GM21737 (cell line): ENCODE measurements at regions not wholly inside any gene's neighbourhood (a gene's known extent, or its start where the extent isn't known, plus 50 kb on each side); places are given as distances from the start of the nearest gene placed in this dataset.
"Not testable (repeated sequence)": the region's sequence is repeated elsewhere in the genome, so short reads cannot be mapped to it uniquely, and the experiment has no call there.

Experiments used
- ATAC-seq: cut with Tn5 transposase; IDR thresholded peaks from one replicate; pipeline ENCODE4 v1.9.1; 2021; ENCODE audit warnings: mild to moderate bottlenecking, moderate library complexity; ENCODE audit not compliant: unreplicated experiment

DNA sequence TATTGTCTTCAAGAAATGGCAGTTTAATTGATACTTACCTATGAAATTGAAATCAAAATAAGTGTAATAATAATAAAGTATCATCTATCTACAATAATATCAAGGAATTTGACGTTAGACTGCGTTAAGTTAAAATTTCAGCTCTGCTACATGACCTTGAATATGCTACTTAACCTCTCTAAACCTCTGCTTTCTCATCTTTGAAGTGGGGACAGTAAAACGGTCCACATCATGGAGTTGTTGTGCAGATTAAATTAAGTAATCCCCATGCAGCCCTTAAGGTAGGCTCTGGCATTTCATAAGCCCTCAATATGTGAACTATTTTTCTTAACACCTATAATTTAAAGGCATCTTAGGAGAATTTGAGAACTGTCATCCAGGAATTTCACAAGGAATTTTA, 252.4 kb upstream of the PHF14 start:
- ATAC-seq = no peak

DNA sequence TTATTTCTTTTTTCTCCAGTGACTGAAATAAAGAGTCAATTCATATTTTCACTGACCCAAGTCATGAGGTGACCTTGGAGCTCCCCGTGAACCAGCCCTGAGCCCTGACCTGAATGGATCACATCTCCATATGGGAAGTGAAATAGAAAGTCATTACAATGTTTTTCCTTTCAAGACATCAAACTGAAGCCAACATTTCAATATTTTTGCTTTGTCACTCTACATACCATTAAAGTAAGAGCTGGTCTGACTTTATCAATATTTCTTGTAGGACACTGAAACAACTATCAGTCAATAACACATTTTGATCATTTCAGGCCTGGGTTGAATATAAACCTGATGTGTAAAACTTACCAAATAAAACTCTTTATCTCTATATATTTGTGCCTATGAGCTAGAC, 249.8 kb upstream of the PHF14 start:
- no peak for ATAC-seq

DNA sequence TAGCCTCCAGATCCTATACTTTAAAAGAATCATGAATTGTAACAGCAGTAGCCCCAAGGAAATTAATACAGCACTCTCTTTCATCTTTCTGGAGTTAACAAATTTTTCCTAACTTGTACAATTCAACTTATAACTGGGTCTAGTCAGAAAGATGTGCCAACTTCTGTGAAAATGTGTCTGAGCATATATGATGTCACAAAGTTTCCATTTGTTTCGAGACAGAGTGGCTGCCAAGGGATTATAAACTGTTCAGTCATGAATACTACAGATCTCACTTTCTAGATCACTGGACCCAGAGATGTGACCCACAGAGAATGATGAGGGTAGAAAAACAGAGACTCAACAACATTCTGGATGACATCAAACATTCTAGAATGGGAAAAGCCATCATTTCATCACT, 249.2 kb upstream of the PHF14 start:
- no peak for ATAC-seq

DNA sequence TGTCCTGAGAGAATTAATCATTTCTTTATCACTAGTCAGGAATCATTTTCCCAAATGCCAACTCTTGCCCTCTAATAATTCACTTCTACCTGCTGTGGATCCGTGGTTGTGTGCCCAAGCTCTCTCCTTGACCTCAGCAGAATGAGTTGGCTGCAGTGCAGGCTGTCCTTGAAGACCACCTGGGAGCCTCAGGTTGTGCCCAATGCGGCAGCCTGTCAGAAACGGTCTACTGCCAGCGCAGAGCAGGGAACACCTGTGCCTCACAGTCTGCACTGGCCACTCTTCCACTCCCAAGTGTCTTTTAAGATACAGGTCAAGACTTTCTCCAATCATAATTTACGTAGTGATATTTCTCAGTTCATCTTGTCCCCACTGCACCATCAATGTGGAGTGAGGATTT, 246.0 kb upstream of the PHF14 start:
- ATAC-seq = no peak

DNA sequence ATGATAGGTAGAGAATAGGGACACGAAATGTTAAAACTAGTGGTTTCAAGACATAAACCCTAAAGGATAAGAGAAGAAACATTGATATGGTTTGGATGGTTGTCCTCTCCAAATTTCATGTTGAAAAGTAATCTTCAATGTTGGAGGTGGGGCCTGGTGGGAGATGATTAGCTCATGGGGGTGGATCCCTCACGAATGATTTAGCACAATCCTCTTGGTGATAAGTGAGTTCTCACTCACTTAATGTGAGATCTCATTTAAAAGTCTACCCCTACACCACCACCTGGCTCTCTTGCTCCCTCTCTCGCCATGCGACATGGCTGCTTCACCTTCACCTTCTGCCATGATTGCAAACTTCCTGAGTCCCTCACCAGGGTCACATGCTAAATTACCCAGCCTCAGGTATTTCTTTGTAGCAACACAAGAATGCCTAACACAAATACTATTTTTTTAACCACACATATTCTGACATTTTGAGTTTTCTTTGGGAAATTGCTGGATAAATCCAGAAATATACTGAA, 242.4 kb upstream of the PHF14 start:
- ATAC-seq = no peak

- ATAC-seq = no peak
Observed at GRCh38 chr7:10733747-10734146, 239.9 kb upstream of the PHF14 start.

DNA sequence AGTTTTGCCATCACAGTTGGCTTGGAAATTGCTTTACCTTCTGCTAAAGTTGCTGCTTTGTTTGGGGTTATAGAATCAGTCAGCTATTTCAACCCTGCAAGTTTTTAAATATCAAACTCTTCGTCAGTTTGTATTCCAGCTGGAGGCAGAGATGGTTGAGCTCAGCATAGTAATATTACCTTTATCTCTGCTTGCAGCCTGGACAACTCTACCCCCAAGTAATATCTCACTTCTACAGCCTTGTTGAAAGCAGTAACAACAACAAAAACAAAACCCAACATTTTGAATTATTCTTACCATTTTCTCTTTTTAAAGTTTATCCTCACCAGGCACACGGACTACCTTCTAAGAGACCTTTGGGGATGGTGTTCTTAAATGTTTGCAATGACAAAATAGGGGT, 239.1 kb upstream of the PHF14 start:
- no peak for ATAC-seq

GRCh38 chr7:10739401-10739800, 234.3 kb upstream of the PHF14 start:
- ATAC-seq = no peak

- ATAC-seq = no peak
Observed at GRCh38 chr7:10740805-10741204, 232.9 kb upstream of the PHF14 start.

DNA sequence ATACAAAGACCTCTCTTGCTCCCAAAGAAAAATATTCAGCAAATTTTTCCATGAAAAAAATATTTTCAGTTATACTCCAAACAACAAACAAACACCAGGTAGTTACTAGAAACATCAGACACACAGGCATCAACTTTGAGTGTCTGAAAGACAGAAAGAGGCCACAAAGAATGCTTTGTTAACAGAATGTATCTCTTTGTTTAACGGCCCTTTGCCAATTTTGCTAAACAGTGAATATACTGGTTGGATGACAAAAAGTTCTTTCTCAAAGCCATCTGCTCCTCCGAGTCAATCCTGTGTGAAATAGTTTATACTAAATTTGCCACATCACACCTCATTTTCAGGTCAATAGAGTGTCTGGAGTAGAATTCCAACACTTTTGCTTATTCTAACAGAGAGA, 216.7 kb upstream of the PHF14 start:
- no peak for ATAC-seq

GRCh38 chr7:10759120-10759519, 214.6 kb upstream of the PHF14 start:
- no peak for ATAC-seq

GRCh38 chr7:10767771-10768170, 205.9 kb upstream of the PHF14 start:
- ATAC-seq = no peak

- ATAC-seq = no peak
Observed at GRCh38 chr7:10770176-10770575, 203.5 kb upstream of the PHF14 start.

GRCh38 chr7:10773430-10773829, 200.2 kb upstream of the PHF14 start:
- no peak for ATAC-seq

DNA sequence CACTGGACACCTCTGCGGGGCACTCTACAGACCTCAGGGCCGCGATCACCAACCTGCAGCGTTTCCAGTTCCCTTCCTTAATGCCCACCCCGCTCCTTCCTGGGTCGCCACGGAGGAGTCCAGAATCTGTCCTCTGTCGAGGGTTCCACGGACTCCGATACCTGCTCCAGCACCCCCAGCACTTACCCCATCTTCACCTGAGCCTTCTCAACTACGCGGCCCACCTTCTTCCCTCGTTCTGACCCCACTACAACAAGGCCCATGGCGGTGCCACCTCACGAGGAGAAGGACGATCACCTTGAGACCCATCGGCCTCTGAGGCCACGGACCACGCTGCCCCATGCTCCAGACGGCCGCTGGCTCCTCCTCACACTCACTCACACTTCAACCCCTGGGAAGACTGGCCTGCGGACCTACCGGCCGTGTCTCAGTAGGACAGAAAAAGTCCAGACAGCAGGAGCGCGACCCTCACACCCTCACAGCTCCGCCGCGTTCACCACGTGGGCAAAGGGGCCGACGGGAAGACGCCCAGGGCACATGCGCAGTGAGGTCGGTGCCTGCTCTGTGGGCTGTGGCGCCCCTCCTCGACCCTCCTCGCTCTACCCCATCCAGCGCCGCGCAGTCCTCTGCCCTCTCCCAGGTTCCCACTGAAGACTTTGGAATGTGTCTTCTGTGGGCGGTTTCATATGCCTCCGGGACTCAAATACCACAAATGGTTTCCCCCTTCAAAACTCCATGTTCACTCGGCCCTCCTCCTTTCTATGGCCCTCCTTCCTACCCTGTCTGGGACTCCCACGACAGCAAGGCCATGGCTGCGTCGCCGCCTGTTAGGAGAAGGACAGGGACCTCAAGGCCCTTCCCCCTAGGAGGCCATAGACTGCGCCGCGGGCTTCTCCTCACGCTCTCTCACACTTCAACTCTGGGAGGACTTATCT, 193.9 kb upstream of the PHF14 start:
- ATAC-seq = no peak

GRCh38 chr7:10780400-10780747, 193.3 kb upstream of the PHF14 start:
- ATAC-seq = no peak

DNA sequence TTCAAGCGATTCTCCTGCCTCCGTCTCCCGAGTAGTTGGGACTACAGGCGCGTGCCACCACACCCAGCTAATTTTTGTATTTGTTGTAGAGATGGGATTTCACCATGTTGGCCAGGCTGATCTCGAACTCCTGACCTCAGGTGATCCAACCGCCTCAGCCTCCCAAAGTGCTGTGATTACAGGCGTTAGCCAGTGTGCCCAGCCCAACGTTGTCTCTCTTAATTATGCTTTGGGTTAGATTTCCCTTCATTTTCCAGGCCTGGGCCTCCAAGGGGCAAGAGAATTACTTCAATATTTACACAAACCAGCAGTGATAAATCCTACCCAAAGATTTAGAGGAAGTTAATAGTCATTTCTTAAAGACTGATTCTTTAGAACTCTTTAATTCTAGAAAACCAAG, 186.7 kb upstream of the PHF14 start:
- ATAC-seq = not testable (repeated sequence)

DNA sequence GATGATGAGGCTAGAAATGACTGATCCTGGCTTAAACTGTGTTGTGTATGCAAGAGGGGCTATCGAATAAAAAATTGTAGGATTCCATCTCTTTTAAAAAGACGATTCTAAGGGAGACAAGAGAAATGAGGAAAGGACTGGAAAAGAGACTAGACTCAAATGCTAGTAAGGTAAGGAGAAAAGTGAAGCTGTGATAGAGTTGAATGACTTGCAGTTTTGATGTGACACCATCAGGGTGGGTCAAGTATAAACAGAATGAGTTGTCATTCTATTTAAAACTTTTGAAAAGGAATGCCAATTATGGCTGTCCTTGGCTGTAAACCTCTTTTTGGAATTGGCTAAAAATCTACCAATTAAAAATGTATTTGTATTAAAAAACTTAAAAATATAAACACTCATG, 184.5 kb upstream of the PHF14 start:
- no peak for ATAC-seq

GRCh38 chr7:10790910-10791309, 182.8 kb upstream of the PHF14 start:
- no peak for ATAC-seq

- no peak for ATAC-seq
Observed at GRCh38 chr7:10793995-10794775, 179.5 kb upstream of the PHF14 start.

GRCh38 chr7:10797157-10797556, 176.5 kb upstream of the PHF14 start:
- ATAC-seq = no peak

GRCh38 chr7:10798044-10798443, 175.6 kb upstream of the PHF14 start:
- ATAC-seq = no peak
